SK-N-SH (cell line): ENCODE measurements at regions not wholly inside any gene's neighbourhood (a gene's known extent, or its start where the extent isn't known, plus 50 kb on each side); places are given as distances from the start of the nearest gene placed in this dataset.

ENCODE experiments used
- CTCF ChIA-PET: fragments of 300-600, 350-600 bp; formaldehyde crosslinking; extraction: SDS; loops from one replicate; lab custom pipeline; 2021; lab: Yijun Ruan, JAX
- POLR2A ChIA-PET: fragments of 350-600 bp; sonication (Branson Sonifier 250); formaldehyde crosslinking; extraction: SDS; loops from one replicate; lab custom pipeline; 2020; ENCODE audit warnings: antibody characterized with exemption, inconsistent platforms; lab: Yijun Ruan, JAX
- DNase-seq: peaks from one replicate; pipeline ENCODE4 v3.0.0; 2012
- H2AFZ ChIP-seq: fragments of 200-600 bp; sonication (generic); 2 replicates; pipeline ENCODE4 v1.8.1; 2016; ENCODE audit warnings: antibody characterized with exemption, mild to moderate bottlenecking, low read depth
- H3F3A ChIP-seq: fragments of 200-600 bp; sonication (generic); replicated peaks from 2 replicates; pipeline ENCODE3; 2016; ENCODE audit warnings: antibody characterized with exemption, mild to moderate bottlenecking; ENCODE audit not compliant: insufficient read depth
- H3K27ac ChIP-seq, 2 experiments: fragments of 200-500 bp in 1 of 2; fragments of 200-600 bp in 1 of 2; sonication (Bioruptor generic) in 1 of 2; sonication (generic), shearing (Covaris generic) in 1 of 2; 2 replicates each; pipeline versions ENCODE4 v1.5.1 to v1.6.1; 2014 to 2016; ENCODE audit warnings: low read depth in 2 of 2, inconsistent platforms in 1 of 2, low read length in 1 of 2, mild to moderate bottlenecking in 1 of 2, mixed read lengths in 1 of 2
- H3K27me3 ChIP-seq: fragments of 200-600 bp; sonication (generic), shearing (Covaris generic); 2 replicates; pipeline ENCODE4 v1.6.1; 2016; ENCODE audit warnings: mixed run types; ENCODE audit not compliant: insufficient read depth
- H3K36me3 ChIP-seq, 2 experiments: fragments of 200-500 bp in 1 of 2; fragments of 200-600 bp in 1 of 2; sonication (Bioruptor generic) in 1 of 2; sonication (generic) in 1 of 2; replicated peaks in 1 of 2; 2 replicates each; pipeline versions ENCODE3 to v1.5.1; 2014 to 2016; ENCODE audit warnings: low read length in 1 of 2, mild to moderate bottlenecking in 1 of 2; ENCODE audit not compliant: insufficient read depth in 2 of 2, control insufficient read depth in 1 of 2
- H3K4me1 ChIP-seq, 2 experiments: fragments of 200-500 bp in 1 of 2; fragments of 200-600 bp in 1 of 2; sonication (Bioruptor generic) in 1 of 2; sonication (generic), shearing (Covaris generic) in 1 of 2; 2 replicates each; pipeline versions ENCODE4 v1.5.1 to v1.6.1; 2014 to 2016; ENCODE audit warnings: low read depth in 1 of 2, low read length in 1 of 2, mixed run types in 1 of 2; ENCODE audit not compliant: insufficient read depth in 2 of 2, control insufficient read depth in 1 of 2
- H3K4me2 ChIP-seq: fragments of 200-600 bp; sonication (generic), shearing (Covaris generic); 2 replicates; pipeline ENCODE4 v1.6.1; 2017; ENCODE audit warnings: mixed run types
- H3K4me3 ChIP-seq, 2 experiments: fragments of 200-500 bp in 1 of 2; fragments of 200-600 bp in 1 of 2; sonication (Bioruptor generic) in 1 of 2; sonication (generic), shearing (Covaris generic) in 1 of 2; 2 replicates each; pipeline versions ENCODE4 v1.5.1 to v1.8.1; 2014 to 2016; ENCODE audit warnings: low read depth in 2 of 2, inconsistent platforms in 1 of 2, low read length in 1 of 2, mild to moderate bottlenecking in 1 of 2, mixed read lengths in 1 of 2, moderate library complexity in 1 of 2
- H3K79me2 ChIP-seq: fragments of 200-600 bp; sonication (generic); 2 replicates; pipeline ENCODE4 v1.8.1; 2017; ENCODE audit warnings: mild to moderate bottlenecking; ENCODE audit not compliant: insufficient read depth
- H3K9ac ChIP-seq: fragments of 200-600 bp; sonication (generic); 2 replicates; pipeline ENCODE4 v1.6.1; 2017; ENCODE audit warnings: mixed run types
- H3K9me2 ChIP-seq: fragments of 200-600 bp; sonication (generic); 2 replicates; pipeline ENCODE4 v1.6.1; 2017; ENCODE audit warnings: mixed run types
- H3K9me3 ChIP-seq: fragments of 200-600 bp; sonication (generic); 2 replicates; pipeline ENCODE4 v1.6.1; 2017; ENCODE audit warnings: mixed run types, mild to moderate bottlenecking, moderate library complexity
- H4K20me1 ChIP-seq: fragments of 200-600 bp; sonication (generic); 2 replicates; pipeline ENCODE4 v1.6.1; 2017; ENCODE audit warnings: mild to moderate bottlenecking, mixed run types; ENCODE audit not compliant: insufficient read depth
- EP300 ChIP-seq, 2 experiments: IDR thresholded peaks; 2 replicates each; pipeline versions ENCODE4 v1.4.0 to v1.6.1; 2012; ENCODE audit warnings: borderline replicate concordance in 1 of 2, low read depth in 1 of 2, low read length in 1 of 2
- EZH2phosphoT487 ChIP-seq: fragments of 200-600 bp; sonication (generic); IDR thresholded peaks from 2 replicates; pipeline ENCODE4 v1.6.1; 2017; ENCODE audit warnings: low read depth, mixed run types, mild to moderate bottlenecking, antibody characterized with exemption, moderate library complexity, borderline replicate concordance
- FOXJ3 ChIP-seq: sonication (generic); formaldehyde crosslinking; IDR thresholded peaks from 2 replicates; pipeline ENCODE4 v1.5.1; 2020; ENCODE audit warnings: mild to moderate bottlenecking, missing genetic modification reagents
- FOXM1 ChIP-seq: IDR thresholded peaks from 2 replicates; pipeline ENCODE4 v1.4.0; 2012; ENCODE audit warnings: low read depth, mild to moderate bottlenecking
- GABPA ChIP-seq: IDR thresholded peaks from 2 replicates; pipeline ENCODE4 v1.4.0; 2012; ENCODE audit warnings: low read depth, mild to moderate bottlenecking
- GATA2 ChIP-seq: sonication (generic); formaldehyde crosslinking; IDR thresholded peaks from 2 replicates; pipeline ENCODE4 v1.5.0; 2020; ENCODE audit warnings: mild to moderate bottlenecking, missing genetic modification reagents
- IRF3 ChIP-seq: fragments of 150-350 bp; IDR thresholded peaks from 2 replicates; pipeline ENCODE4 v1.6.1; 2016; ENCODE audit warnings: mild to moderate bottlenecking, low read depth, low read length
- MAX ChIP-seq: IDR thresholded peaks from 2 replicates; pipeline ENCODE4 v1.4.0; 2012; ENCODE audit warnings: low read depth
- MEF2A ChIP-seq: IDR thresholded peaks from 2 replicates; pipeline ENCODE4 v1.4.0; 2012; ENCODE audit warnings: low read depth, borderline replicate concordance
- NFIC ChIP-seq: IDR thresholded peaks from 2 replicates; pipeline ENCODE4 v1.4.0; 2012; ENCODE audit warnings: borderline replicate concordance
- POLR2AphosphoS5 ChIP-seq: IDR thresholded peaks from 2 replicates; pipeline ENCODE4 v1.6.1; 2012; ENCODE audit warnings: low read depth, low read length
- RAD21 ChIP-seq: IDR thresholded peaks from 2 replicates; pipeline ENCODE4 v1.6.1; 2012; ENCODE audit warnings: mild to moderate bottlenecking, low read length
- RCOR1 ChIP-seq: fragments of 150-350 bp; IDR thresholded peaks from 2 replicates; pipeline ENCODE4 v1.6.1; 2017; ENCODE audit warnings: antibody characterized with exemption, low read length
- SMC3 ChIP-seq: IDR thresholded peaks from 2 replicates; pipeline ENCODE4 v1.6.1; 2012; ENCODE audit warnings: low read depth, low read length, improper control_type of control experiment
- YY1 ChIP-seq: IDR thresholded peaks from 2 replicates; pipeline ENCODE4 v1.4.0; 2012; ENCODE audit warnings: low read depth, mild to moderate bottlenecking
- ZBTB33 ChIP-seq: IDR thresholded peaks from 2 replicates; pipeline ENCODE4 v1.4.0; 2012; ENCODE audit warnings: low read depth, borderline replicate concordance
- WGBS: methylation state at CpG from one replicate; pipeline ENCODE4 v1.1.6; 2017; ENCODE audit warnings: low lambda C conversion rate; 5-methylcytosine and 5-hydroxymethylcytosine counted together
- TF ChIP-seq, protein P1 (sequence below): IDR thresholded peaks from 2 replicates; pipeline ENCODE4; 2012

GRCh38 chr4:128579154-128579853 is 230.2 kb upstream of the JADE1 start:
- ChIA-PET POLR2A (no interaction called here), CTCF (interaction anchor here (0.8 kb wide), 1 partner anchor 26 kb away, joined by 3 read pairs; no protein-coding TSS in a partner anchor)
- H3K9me3 ChIP-seq: no peaks in the 10 kb centered on the region
- H3F3A ChIP-seq: peaks cover 2% of the 10 kb centered on the region
- no peak for DNase-seq
- no peak overlapping the region for H3K27ac ChIP-seq
- H3K79me2 ChIP-seq: no peaks in the 10 kb centered on the region
- no peak overlapping the region for H3K9ac ChIP-seq
- TF ChIP-seq MAX (no peak), GABPA (no peak), YY1 (no peak), RCOR1 (no peak), POLR2AphosphoS5 (no peak), EZH2phosphoT487 (no peak), FOXJ3 (no peak), ZBTB33 (no peak), RAD21 (no peak), GATA2 (CRISPR knock-in tag) (no peak), FOXM1 (no peak), IRF3 (no peak), SMC3 (no peak), NFIC (no peak), EP300 (IDR thresholded peaks at IDR 0.05; ENCODE audit: borderline replicate concordance in 1 of 2, low read depth in 1 of 2, low read length in 1 of 2) (no peak), MEF2A (no peak)
- TF ChIP-seq, protein P1, sequence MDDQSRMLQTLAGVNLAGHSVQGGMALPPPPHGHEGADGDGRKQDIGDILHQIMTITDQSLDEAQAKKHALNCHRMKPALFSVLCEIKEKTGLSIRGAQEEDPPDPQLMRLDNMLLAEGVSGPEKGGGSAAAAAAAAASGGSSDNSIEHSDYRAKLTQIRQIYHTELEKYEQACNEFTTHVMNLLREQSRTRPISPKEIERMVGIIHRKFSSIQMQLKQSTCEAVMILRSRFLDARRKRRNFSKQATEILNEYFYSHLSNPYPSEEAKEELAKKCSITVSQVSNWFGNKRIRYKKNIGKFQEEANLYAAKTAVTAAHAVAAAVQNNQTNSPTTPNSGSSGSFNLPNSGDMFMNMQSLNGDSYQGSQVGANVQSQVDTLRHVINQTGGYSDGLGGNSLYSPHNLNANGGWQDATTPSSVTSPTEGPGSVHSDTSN: no peak
- TF ChIP-seq, all 33 proteins: peak for 0
- Histone ChIP-seq H3K27me3 (no peaks in the 10 kb centered on the region), H3K4me3 (no peak overlapping the region), H3K4me1 (peaks cover 0 to 3% of the 10 kb centered on the region in 2 experiments; a peak in 2 of 4 replicates), H4K20me1 (no peaks in the 10 kb centered on the region), H3K9me2 (no peaks in the 10 kb centered on the region), H3K4me2 (no peak overlapping the region), H2AFZ (no peak overlapping the region), H3K36me3 (no peaks in the 10 kb centered on the region)
- WGBS: 71% methylated on average over 5 of the region's 5 CpGs
